K562 (cell line): ENCODE measurements at regions not wholly inside any gene's neighbourhood (a gene's known extent, or its start where the extent isn't known, plus 50 kb on each side); places are given as distances from the start of the nearest gene placed in this dataset.

ENCODE experiments used
- ATAC-seq: fragments of 200-7000 bp; cut with Tn5 transposase; 3 replicates; pipeline ENCODE4 v1.9.1; 2020; ENCODE audit warnings: moderate library complexity
- BruUV-seq: library from RNA; stranded (reverse); fragments of 400-500 nt; replicated peaks from 2 replicates; lab custom pipeline; 2021; lab: Mats Ljungman, UMichigan
- CTCF ChIA-PET: fragments of 300-600 bp; formaldehyde crosslinking; extraction: SDS; loops from one replicate; lab custom pipeline; 2021; ENCODE audit warnings: low intra/inter-chr PET ratio; lab: Yijun Ruan, JAX
- POLR2A ChIA-PET: fragments of 300-600, 350-650 bp; sonication (Branson Sonifier 250); formaldehyde crosslinking; extraction: SDS; loops from one replicate; lab custom pipeline; 2021; ENCODE audit warnings: antibody characterized with exemption, inconsistent platforms; lab: Yijun Ruan, JAX
- DNase-seq, 4 experiments: peaks; one replicate each; pipeline versions ENCODE4 v3.0.0 to v3.0.0-alpha.2; 2011 to 2018; ENCODE audit warnings: low spot score in 3 of 4, mixed read lengths in 3 of 4; ENCODE audit errors: extremely low read depth in 1 of 4
- FAIRE-seq: peaks from 2 replicates; lab custom pipeline; 2011; peaks lifted over from hg19 to GRCh38; lab: Jason Lieb, UNC
- H2AFZ ChIP-seq: 2 replicates; pipeline ENCODE4 v1.6.0; 2011; ENCODE audit warnings: low read depth, low read length, control low read depth, inconsistent platforms
- H3K27ac ChIP-seq: fragments of 200-600 bp; 3 replicates; pipeline ENCODE4 v1.8.0; 2011; ENCODE audit warnings: low read depth, mild to moderate bottlenecking, control low read depth, inconsistent platforms, low read length, moderate library complexity, mixed read lengths; ENCODE audit errors: extremely low read depth
- H3K27me3 ChIP-seq, 2 experiments: fragments of 300-600 bp in 1 of 2; 2 replicates in 1 of 2; 3 replicates in 1 of 2; pipeline versions ENCODE4 v1.6.0 to v1.8.0; 2011; ENCODE audit warnings: inconsistent platforms in 2 of 2, low read length in 2 of 2, mild to moderate bottlenecking in 1 of 2, mixed read lengths in 1 of 2, moderate library complexity in 1 of 2; ENCODE audit not compliant: control insufficient read depth in 2 of 2, insufficient read depth in 2 of 2
- H3K36me3 ChIP-seq: fragments of 300-600 bp; 3 replicates; pipeline ENCODE4 v1.8.0; 2011; ENCODE audit warnings: mild to moderate bottlenecking, low read length, inconsistent platforms; ENCODE audit not compliant: control insufficient read depth, insufficient read depth
- H3K4me1 ChIP-seq, 2 experiments: fragments of 200-600 bp in 1 of 2; replicated peaks in 1 of 2; 2 replicates in 1 of 2; 3 replicates in 1 of 2; pipeline versions ENCODE4 v1.5.1 to v1.8.0; 2011; ENCODE audit warnings: inconsistent platforms in 2 of 2, low read length in 2 of 2, mild to moderate bottlenecking in 1 of 2, mixed read lengths in 1 of 2, moderate library complexity in 1 of 2; ENCODE audit not compliant: control insufficient read depth in 2 of 2, insufficient read depth in 2 of 2
- H3K4me2 ChIP-seq: 2 replicates; pipeline ENCODE4 v1.6.1; 2011; ENCODE audit warnings: low read length, control low read depth, inconsistent platforms, mixed read lengths; ENCODE audit not compliant: insufficient read depth
- H3K4me3 ChIP-seq: fragments of 200-600 bp; sonication (generic), shearing (Covaris generic); 2 replicates; pipeline ENCODE4 v1.5.1; 2016; ENCODE audit warnings: control low read depth, inconsistent platforms
- H3K79me2 ChIP-seq: fragments of 200-600 bp; 3 replicates; pipeline ENCODE4 v1.8.0; 2011; ENCODE audit warnings: low read length, inconsistent platforms; ENCODE audit not compliant: control insufficient read depth, insufficient read depth
- H3K9ac ChIP-seq, 2 experiments: 2 replicates each; pipeline versions ENCODE4 v1.6.0 to v1.6.1; 2011; ENCODE audit warnings: low read depth in 2 of 2, low read length in 2 of 2, control low read depth in 1 of 2, inconsistent platforms in 1 of 2, mild to moderate bottlenecking in 1 of 2, mixed read lengths in 1 of 2; ENCODE audit not compliant: insufficient read depth in 1 of 2
- H3K9me1 ChIP-seq: one replicate; pipeline ENCODE4 v1.6.0; 2011; ENCODE audit warnings: inconsistent platforms, mild to moderate bottlenecking, low read length, moderate library complexity; ENCODE audit not compliant: control insufficient read depth, insufficient read depth
- H3K9me3 ChIP-seq: replicated peaks from 2 replicates; pipeline ENCODE4 v1.5.1; 2011; ENCODE audit warnings: low read depth, low read length, inconsistent platforms; ENCODE audit not compliant: control insufficient read depth, insufficient read depth
- H4K20me1 ChIP-seq: replicated peaks from 2 replicates; pipeline ENCODE4 v1.6.1; 2011; ENCODE audit warnings: low read length, inconsistent platforms, mixed read lengths; ENCODE audit not compliant: control insufficient read depth, insufficient read depth
- BCL6 ChIP-seq: fragments of 250-450 bp; sonication (Bioruptor Pico); IDR thresholded peaks from 2 replicates; pipeline ENCODE4 v1.4.0; 2020
- EWSR1 ChIP-seq: fragments of 450-650 bp; IDR thresholded peaks from 2 replicates; pipeline ENCODE4 v1.6.1; 2018; ENCODE audit warnings: borderline replicate concordance, mild to moderate bottlenecking, low read depth, moderate library complexity; ENCODE audit not compliant: partially characterized antibody
- HMGN3 ChIP-seq: IDR thresholded peaks from 2 replicates; pipeline ENCODE4 v1.6.1; 2011; ENCODE audit warnings: borderline replicate concordance, low read depth, mild to moderate bottlenecking, mixed read lengths, low read length; ENCODE audit not compliant: insufficient read length; ENCODE audit errors: extremely low read depth
- PRPF4 ChIP-seq: fragments of 200-400 bp; formaldehyde crosslinking; IDR thresholded peaks from one replicate; pipeline ENCODE4 v1.6.1; 2017; ENCODE audit warnings: low read length, low read depth, mild to moderate bottlenecking; ENCODE audit not compliant: insufficient read depth, poor library complexity, severe bottlenecking
- STAT5A ChIP-seq: IDR thresholded peaks from 2 replicates; pipeline ENCODE4 v1.6.1; 2012; ENCODE audit warnings: low read length, inconsistent platforms, borderline replicate concordance
- TEAD1 ChIP-seq, 2 experiments: fragments of 450-650 bp in 1 of 2; sonication (generic) in 1 of 2; formaldehyde crosslinking; IDR thresholded peaks; 2 replicates each; pipeline versions ENCODE4 v1.4.0 to v1.8.0; 2020 to 2022; ENCODE audit warnings: mild to moderate bottlenecking in 2 of 2, missing genetic modification reagents in 1 of 2
- U2AF2 ChIP-seq: fragments of 200-400 bp; formaldehyde crosslinking; optimal IDR thresholded peaks from 2 replicates; pipeline ENCODE3; 2017; ENCODE audit warnings: low read depth, mild to moderate bottlenecking, low read length
- ZNF696 ChIP-seq: fragments of 250-450 bp; sonication (Bioruptor Pico); conservative IDR thresholded peaks from 2 replicates; pipeline ENCODE4 v1.4.0; 2020; ENCODE audit warnings: mild to moderate bottlenecking, moderate library complexity
- ZSCAN29 ChIP-seq: fragments of 450-650 bp; IDR thresholded peaks from 2 replicates; pipeline ENCODE4 v1.6.1; 2017
- WGBS: fragments of 100-300 bp; shearing (Covaris generic); methylation state at CpG from one replicate; pipeline ENCODE4 v1.1.6; 2016; ENCODE audit warnings: low coverage, mixed read lengths; ENCODE audit not compliant: insufficient coverage; ENCODE audit errors: missing lambda C conversion rate; 5-methylcytosine and 5-hydroxymethylcytosine counted together
- in situ Hi-C: fragments of 300-500 bp; cut with MboI; formaldehyde crosslinking; loops from 4 replicates; pipeline ENCODE4 v1.15.0; 2018; ENCODE audit warnings: inconsistent platforms, mixed read lengths
- intact Hi-C: fragments of 100-400 bp; cut with micrococcal nuclease; formaldehyde crosslinking; loops from 2 replicates; pipeline ENCODE4 v1.14.2; 2022
- TF ChIP-seq, protein P1 (sequence below), 2 experiments: fragments of 250-450 bp in 1 of 2; fragments of 450-650 bp in 1 of 2; sonication (Bioruptor Pico) in 1 of 2; IDR thresholded peaks; 2 replicates each; pipeline versions ENCODE4 v1.6.1 to v1.8.0; 2016 to 2021; ENCODE audit warnings: mild to moderate bottlenecking in 2 of 2, moderate library complexity in 2 of 2, missing compliant biosample characterization in 1 of 2, missing genetic modification characterization in 1 of 2
- TF ChIP-seq, protein P2 (sequence below): IDR thresholded peaks from 2 replicates; pipeline ENCODE4 v1.6.1; 2012; ENCODE audit warnings: low read depth, low read length, improper control_type of control experiment, borderline replicate concordance
- TF ChIP-seq, protein P3 (sequence below), 2 experiments: fragments of 450-650 bp in 1 of 2; IDR thresholded peaks; 2 replicates each; pipeline ENCODE4 v1.6.1; 2011 to 2017; ENCODE audit warnings: low read depth in 2 of 2, antibody characterized with exemption in 1 of 2, borderline replicate concordance in 1 of 2, low read length in 1 of 2, mild to moderate bottlenecking in 1 of 2, mixed read lengths in 1 of 2; ENCODE audit not compliant: control insufficient read depth in 1 of 2
- TF ChIP-seq, protein P4 (sequence below): fragments of 450-650 bp; IDR thresholded peaks from 2 replicates; pipeline ENCODE4 v1.6.1; 2016; ENCODE audit warnings: mild to moderate bottlenecking

DNA sequence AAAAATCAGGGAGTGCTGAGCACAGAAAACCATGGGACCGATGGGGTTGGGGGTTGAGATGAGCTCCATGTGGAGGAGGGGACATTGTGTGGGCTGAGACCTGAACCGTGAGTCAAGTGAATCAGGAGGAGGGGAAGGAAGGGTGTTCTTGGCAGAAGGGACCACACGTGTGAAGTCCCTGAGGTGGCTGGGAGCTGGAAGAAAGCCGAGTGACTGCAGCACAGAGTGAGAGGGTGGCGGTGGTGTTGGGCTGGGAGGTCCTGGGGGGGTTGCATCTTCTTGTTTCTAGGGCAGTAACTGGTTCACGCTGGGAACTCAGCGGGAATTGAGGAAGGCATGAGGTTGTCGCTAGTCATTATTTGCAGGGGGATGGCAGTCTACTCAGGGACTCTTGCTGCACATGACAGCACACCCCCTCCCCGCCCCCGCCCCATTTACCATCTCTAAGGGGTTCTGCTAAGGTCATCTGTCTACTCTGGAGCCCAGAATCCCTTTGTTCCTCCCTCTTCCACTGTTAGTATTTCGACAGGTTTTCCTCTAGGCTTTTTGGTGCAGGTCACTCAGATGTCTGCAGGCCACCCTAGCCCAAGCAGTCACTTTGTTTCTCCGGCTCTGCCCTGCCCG is 254.3 kb downstream of the TLE3 start:
- Histone ChIP-seq H3K9me3 (no peaks in the 10 kb centered on the region), H3K27me3 (peaks cover 3 to 22% of the 10 kb centered on the region in 2 experiments; a peak in 1 of 5 replicates), H3K9me1 (no peaks in the 10 kb centered on the region), H3K4me3 (no peak overlapping the region), H3K9ac (no peak overlapping the region), H3K4me2 (no peak overlapping the region), H3K36me3 (no peaks in the 10 kb centered on the region), H3K79me2 (no peaks in the 10 kb centered on the region), H3K27ac (no peak overlapping the region), H2AFZ (no peak overlapping the region), H4K20me1 (no peaks in the 10 kb centered on the region), H3K4me1 (no peaks in the 10 kb centered on the region)
- ATAC-seq, result no peak
- no TSS peak for BruUV-seq
- 2% methylated on average over 13 of the region's 13 CpGs for WGBS
- no peak for DNase-seq
- ChIA-PET POLR2A (interaction anchor here (1.0 kb wide), 1 partner anchor 13 kb away, joined by 3 read pairs; no protein-coding TSS in a partner anchor), CTCF (no interaction called here)
- intact Hi-C loops (no loop called here), in situ Hi-C loops (no loop called here)
- no peak for FAIRE-seq
- TF ChIP-seq, protein P1, sequence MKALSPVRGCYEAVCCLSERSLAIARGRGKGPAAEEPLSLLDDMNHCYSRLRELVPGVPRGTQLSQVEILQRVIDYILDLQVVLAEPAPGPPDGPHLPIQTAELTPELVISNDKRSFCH (CRISPR knock-in tag; IDR thresholded peaks at IDR 0.05), result no peak
- TF ChIP-seq, protein P1 (tag; IDR thresholded peaks at IDR 0.05), result no peak
- TF ChIP-seq, protein P2, sequence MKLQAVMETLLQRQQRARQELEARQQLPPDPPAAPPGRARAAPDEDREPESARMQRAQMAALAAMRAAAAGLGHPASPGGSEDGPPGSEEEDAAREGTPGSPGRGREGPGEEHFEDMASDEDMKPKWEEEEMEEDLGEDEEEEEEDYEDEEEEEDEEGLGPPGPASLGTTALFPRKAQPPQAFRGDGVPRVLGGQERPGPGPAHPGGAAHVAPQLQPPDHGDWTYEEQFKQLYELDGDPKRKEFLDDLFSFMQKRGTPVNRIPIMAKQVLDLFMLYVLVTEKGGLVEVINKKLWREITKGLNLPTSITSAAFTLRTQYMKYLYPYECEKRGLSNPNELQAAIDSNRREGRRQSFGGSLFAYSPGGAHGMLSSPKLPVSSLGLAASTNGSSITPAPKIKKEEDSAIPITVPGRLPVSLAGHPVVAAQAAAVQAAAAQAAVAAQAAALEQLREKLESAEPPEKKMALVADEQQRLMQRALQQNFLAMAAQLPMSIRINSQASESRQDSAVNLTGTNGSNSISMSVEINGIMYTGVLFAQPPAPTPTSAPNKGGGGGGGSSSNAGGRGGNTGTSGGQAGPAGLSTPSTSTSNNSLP, result no peak
- TF ChIP-seq BCL6 (CRISPR knock-in tag) (no peak), U2AF2 (no peak), EWSR1 (no peak), ZSCAN29 (no peak), ZNF696 (no peak), HMGN3 (no peak), STAT5A (no peak), TEAD1 (CRISPR knock-in tag; IDR thresholded peaks at IDR 0.05) (no peak), PRPF4 (no peak)
- TF ChIP-seq, protein P3, sequence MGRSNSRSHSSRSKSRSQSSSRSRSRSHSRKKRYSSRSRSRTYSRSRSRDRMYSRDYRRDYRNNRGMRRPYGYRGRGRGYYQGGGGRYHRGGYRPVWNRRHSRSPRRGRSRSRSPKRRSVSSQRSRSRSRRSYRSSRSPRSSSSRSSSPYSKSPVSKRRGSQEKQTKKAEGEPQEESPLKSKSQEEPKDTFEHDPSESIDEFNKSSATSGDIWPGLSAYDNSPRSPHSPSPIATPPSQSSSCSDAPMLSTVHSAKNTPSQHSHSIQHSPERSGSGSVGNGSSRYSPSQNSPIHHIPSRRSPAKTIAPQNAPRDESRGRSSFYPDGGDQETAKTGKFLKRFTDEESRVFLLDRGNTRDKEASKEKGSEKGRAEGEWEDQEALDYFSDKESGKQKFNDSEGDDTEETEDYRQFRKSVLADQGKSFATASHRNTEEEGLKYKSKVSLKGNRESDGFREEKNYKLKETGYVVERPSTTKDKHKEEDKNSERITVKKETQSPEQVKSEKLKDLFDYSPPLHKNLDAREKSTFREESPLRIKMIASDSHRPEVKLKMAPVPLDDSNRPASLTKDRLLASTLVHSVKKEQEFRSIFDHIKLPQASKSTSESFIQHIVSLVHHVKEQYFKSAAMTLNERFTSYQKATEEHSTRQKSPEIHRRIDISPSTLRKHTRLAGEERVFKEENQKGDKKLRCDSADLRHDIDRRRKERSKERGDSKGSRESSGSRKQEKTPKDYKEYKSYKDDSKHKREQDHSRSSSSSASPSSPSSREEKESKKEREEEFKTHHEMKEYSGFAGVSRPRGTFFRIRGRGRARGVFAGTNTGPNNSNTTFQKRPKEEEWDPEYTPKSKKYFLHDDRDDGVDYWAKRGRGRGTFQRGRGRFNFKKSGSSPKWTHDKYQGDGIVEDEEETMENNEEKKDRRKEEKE (IDR thresholded peaks at IDR 0.05; ENCODE audit: borderline replicate concordance in 1 of 2, control insufficient read depth in 1 of 2, low read depth in 2 of 2, low read length in 1 of 2), result no peak
- TF ChIP-seq, protein P4, sequence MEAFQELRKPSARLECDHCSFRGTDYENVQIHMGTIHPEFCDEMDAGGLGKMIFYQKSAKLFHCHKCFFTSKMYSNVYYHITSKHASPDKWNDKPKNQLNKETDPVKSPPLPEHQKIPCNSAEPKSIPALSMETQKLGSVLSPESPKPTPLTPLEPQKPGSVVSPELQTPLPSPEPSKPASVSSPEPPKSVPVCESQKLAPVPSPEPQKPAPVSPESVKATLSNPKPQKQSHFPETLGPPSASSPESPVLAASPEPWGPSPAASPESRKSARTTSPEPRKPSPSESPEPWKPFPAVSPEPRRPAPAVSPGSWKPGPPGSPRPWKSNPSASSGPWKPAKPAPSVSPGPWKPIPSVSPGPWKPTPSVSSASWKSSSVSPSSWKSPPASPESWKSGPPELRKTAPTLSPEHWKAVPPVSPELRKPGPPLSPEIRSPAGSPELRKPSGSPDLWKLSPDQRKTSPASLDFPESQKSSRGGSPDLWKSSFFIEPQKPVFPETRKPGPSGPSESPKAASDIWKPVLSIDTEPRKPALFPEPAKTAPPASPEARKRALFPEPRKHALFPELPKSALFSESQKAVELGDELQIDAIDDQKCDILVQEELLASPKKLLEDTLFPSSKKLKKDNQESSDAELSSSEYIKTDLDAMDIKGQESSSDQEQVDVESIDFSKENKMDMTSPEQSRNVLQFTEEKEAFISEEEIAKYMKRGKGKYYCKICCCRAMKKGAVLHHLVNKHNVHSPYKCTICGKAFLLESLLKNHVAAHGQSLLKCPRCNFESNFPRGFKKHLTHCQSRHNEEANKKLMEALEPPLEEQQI, result no peak
